ENCODE measurements at regions not wholly inside any gene's neighbourhood (a gene's known extent, or its start where the extent isn't known, plus 50 kb on each side); places are given as distances from the start of the nearest gene placed in this dataset.

DNA sequence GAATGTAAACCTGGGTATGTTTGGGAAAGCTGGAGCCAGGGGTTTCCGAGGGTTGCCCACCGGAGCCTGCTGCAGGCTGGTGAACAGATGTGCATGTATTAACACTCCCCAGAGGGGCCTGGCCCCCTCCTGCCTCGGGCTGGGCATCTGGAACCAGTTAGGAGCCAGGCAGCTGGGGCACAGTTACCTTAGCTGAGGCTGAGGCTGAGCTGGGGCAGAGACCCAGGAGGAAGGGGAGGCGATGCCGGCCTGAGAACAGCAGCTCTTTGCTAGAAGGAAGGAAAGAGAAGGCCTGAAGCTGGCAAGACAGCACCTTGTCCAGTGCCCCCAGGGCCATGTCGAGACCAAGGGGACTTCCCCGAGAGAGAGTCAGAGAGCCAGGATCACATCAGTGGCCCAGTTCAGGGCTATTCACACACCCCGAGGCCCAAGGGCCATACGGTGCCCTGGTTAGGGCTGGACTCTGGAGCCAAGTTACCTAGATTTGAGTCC, 65.8 kb downstream of the RMI2 start:
- TF ChIP-seq FOXP2 (optimal IDR thresholded peaks at IDR 0.05; ENCODE audit: borderline replicate concordance, extremely low read depth, extremely low read length, insufficient read depth), result no peak
- no peak for TF ChIP-seq POLR2AphosphoS5 (IDR thresholded peaks at IDR 0.05; ENCODE audit: low read depth, low read length)
- TF ChIP-seq TAF1 (IDR thresholded peaks at IDR 0.05; ENCODE audit: borderline replicate concordance, insufficient read depth, low read length), result no peak
- TF ChIP-seq SIN3A (IDR thresholded peaks at IDR 0.05; ENCODE audit: borderline replicate concordance, insufficient read depth, low read length), result no peak
- TF ChIP-seq, protein P1, sequence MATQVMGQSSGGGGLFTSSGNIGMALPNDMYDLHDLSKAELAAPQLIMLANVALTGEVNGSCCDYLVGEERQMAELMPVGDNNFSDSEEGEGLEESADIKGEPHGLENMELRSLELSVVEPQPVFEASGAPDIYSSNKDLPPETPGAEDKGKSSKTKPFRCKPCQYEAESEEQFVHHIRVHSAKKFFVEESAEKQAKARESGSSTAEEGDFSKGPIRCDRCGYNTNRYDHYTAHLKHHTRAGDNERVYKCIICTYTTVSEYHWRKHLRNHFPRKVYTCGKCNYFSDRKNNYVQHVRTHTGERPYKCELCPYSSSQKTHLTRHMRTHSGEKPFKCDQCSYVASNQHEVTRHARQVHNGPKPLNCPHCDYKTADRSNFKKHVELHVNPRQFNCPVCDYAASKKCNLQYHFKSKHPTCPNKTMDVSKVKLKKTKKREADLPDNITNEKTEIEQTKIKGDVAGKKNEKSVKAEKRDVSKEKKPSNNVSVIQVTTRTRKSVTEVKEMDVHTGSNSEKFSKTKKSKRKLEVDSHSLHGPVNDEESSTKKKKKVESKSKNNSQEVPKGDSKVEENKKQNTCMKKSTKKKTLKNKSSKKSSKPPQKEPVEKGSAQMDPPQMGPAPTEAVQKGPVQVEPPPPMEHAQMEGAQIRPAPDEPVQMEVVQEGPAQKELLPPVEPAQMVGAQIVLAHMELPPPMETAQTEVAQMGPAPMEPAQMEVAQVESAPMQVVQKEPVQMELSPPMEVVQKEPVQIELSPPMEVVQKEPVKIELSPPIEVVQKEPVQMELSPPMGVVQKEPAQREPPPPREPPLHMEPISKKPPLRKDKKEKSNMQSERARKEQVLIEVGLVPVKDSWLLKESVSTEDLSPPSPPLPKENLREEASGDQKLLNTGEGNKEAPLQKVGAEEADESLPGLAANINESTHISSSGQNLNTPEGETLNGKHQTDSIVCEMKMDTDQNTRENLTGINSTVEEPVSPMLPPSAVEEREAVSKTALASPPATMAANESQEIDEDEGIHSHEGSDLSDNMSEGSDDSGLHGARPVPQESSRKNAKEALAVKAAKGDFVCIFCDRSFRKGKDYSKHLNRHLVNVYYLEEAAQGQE (IDR thresholded peaks at IDR 0.05; ENCODE audit: insufficient read depth in 1 of 2, low read depth in 2 of 2, low read length in 2 of 2), result no peak

DNA sequence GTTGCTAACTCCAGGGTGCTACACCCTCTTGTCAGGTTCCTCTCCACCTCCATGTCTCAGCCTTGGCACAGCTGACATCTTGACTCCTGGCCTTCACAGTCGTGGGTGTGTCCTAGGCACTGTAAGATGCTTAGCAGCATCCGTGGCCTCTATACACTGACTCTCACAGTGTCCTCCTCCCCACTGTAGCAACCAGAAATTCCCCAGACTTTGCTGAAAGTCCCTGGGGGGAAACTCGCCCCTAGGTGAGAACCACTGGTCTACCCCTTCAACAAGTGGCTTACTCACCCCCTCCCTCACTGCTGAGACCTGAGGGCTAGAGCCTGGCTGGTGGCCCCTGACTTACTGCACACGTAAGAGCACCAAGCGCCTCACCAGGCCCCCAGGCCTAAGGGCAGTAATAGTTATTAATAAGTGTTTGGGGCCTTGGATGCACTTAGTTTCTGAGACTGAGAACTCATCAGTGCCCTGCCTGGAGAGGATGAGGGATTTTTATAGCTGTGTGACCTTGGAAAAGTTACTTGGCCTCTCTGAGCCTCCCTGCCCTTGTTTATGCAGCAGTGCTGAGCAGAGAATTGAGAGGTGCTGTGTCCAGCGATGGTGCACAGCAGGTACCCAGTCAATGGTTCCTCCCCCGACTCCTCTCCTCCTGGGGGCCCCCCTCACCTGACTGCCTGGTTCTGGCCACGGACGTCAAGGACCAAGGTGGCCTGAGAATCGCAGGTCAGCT, 67.1 kb downstream of the RMI2 start:
- no peak for TF ChIP-seq FOXP2 (optimal IDR thresholded peaks at IDR 0.05; ENCODE audit: borderline replicate concordance, extremely low read depth, extremely low read length, insufficient read depth)
- no peak for TF ChIP-seq TAF1 (IDR thresholded peaks at IDR 0.05; ENCODE audit: borderline replicate concordance, insufficient read depth, low read length)
- no peak for TF ChIP-seq POLR2AphosphoS5 (IDR thresholded peaks at IDR 0.05; ENCODE audit: low read depth, low read length)
- no peak for TF ChIP-seq SIN3A (IDR thresholded peaks at IDR 0.05; ENCODE audit: borderline replicate concordance, insufficient read depth, low read length)
- TF ChIP-seq, protein P1 (IDR thresholded peaks at IDR 0.05; ENCODE audit: insufficient read depth in 1 of 2, low read depth in 2 of 2, low read length in 2 of 2), result no peak

DNA sequence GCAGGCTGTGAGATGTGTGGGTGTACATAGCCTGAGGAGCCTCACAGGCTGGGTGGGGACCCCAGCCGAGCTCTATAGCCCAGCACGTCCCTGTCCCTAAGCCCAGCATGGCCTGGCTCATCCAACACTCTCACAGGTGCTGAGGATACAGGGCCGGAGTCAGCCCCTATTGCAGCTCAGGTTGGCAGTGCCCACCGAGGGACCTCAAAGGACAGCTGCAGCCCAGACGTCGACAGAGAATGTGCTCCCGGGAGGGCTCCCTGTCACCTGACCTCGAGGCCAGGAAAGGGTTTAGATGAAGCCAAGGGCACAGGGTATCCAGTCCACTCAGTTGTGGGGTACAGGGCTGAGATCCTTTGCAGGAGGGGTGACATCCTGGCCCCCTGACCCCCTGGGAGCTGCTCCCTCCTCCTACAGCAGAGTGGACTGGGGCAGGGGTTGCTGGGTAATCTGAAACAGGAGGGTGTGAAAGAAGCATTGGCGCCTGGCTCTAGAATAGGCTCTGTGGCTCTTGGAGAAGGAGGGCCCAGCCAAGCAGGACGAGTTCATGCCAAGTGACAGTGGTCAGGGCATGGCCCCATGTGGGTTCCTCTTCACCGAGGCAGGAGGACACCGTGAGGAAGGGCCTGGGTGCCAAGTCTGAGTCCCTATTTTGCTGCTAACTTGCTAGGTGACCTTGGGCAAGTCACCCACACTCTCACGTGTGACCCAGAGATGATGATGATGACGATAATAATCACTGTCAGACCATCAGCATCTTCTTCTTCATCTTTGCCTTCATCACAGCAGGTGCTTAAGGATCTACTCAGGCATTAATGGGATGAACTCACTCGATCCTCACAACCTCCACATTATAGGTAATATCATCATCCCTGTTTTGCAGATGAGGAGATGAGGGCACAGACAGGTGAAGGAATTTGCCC, 68.0 kb downstream of the RMI2 start:
- TF ChIP-seq FOXP2 (optimal IDR thresholded peaks at IDR 0.05; ENCODE audit: borderline replicate concordance, extremely low read depth, extremely low read length, insufficient read depth), result no peak
- no peak for TF ChIP-seq POLR2AphosphoS5 (IDR thresholded peaks at IDR 0.05; ENCODE audit: low read depth, low read length)
- no peak for TF ChIP-seq TAF1 (IDR thresholded peaks at IDR 0.05; ENCODE audit: borderline replicate concordance, insufficient read depth, low read length)
- TF ChIP-seq SIN3A (IDR thresholded peaks at IDR 0.05; ENCODE audit: borderline replicate concordance, insufficient read depth, low read length), result no peak
- TF ChIP-seq, protein P1 (IDR thresholded peaks at IDR 0.05; ENCODE audit: insufficient read depth in 1 of 2, low read depth in 2 of 2, low read length in 2 of 2), result no peak

DNA sequence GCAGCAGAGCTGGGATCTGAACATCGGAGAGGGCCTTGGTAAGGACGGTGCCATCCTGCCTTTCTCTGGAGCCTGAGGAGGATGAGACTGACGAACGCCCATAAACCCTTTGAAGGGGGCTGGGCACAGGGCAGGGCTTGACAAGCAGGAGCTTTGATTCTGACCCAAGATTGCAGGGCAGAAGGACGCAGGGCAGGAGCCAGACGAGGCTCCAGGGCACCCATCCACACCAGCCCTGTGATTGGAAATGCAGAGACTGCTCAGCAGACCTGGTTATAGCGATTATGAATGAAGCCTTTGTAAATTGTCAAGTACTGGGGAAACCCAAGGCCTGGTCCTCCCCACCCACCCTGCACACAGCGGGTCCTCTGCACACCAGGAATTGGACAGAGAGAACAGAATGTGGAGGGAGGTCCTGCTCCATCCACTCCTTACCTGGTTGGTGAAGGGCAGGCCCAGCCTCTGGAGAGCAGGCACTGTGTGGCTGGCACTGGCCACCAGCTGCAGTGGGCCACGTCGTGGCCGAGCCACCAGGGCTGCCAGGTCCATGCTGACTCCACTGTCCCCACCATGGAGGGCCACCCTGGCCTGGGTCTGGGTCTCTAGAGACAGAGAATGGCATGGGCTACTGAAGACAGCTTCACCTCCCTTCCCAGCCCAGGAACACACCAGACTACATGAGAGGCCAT, 68.8 kb downstream of the RMI2 start:
- no peak for TF ChIP-seq TAF1 (IDR thresholded peaks at IDR 0.05; ENCODE audit: borderline replicate concordance, insufficient read depth, low read length)
- no peak for TF ChIP-seq FOXP2 (optimal IDR thresholded peaks at IDR 0.05; ENCODE audit: borderline replicate concordance, extremely low read depth, extremely low read length, insufficient read depth)
- TF ChIP-seq POLR2AphosphoS5 (IDR thresholded peaks at IDR 0.05; ENCODE audit: low read depth, low read length), result no peak
- TF ChIP-seq, protein P1 (IDR thresholded peaks at IDR 0.05; ENCODE audit: insufficient read depth in 1 of 2, low read depth in 2 of 2, low read length in 2 of 2), result no peak
- TF ChIP-seq SIN3A (IDR thresholded peaks at IDR 0.05; ENCODE audit: borderline replicate concordance, insufficient read depth, low read length), result no peak

All from PFSK-1 (cell line).